ENCODE measurements at regions not wholly inside any gene's neighbourhood (a gene's known extent, or its start where the extent isn't known, plus 50 kb on each side); places are given as distances from the start of the nearest gene placed in this dataset.
"Not testable (repeated sequence)": the region's sequence is repeated elsewhere in the genome, so short reads cannot be mapped to it uniquely, and the experiment has no call there.

- H3K27me3 ChIP-seq (ENCODE audit: control insufficient read depth in 1 of 2, insufficient read depth in 2 of 2, low read length in 2 of 2); H3K4me3 ChIP-seq (ENCODE audit: low read length in 2 of 2); H3K9ac ChIP-seq (ENCODE audit: low read length in 2 of 2); H3K4me1 ChIP-seq (ENCODE audit: control insufficient read depth, insufficient read depth, low read length); H3K36me3 ChIP-seq (ENCODE audit: control insufficient read depth in 2 of 2, insufficient read depth in 2 of 2, low read length in 2 of 2); H3K27ac ChIP-seq (ENCODE audit: low read length): not testable (repeated sequence)
- H3K9me3 ChIP-seq (ENCODE audit: control insufficient read depth in 2 of 2, low read length in 2 of 2), result peaks cover 0 to 12% of the 10 kb centered on the region in 2 donors
These were observed 2730.6 kb downstream of the RPIA start for GRCh38 chr2:91422102-91422501.

GRCh38 chr2:91427148-91427547, 2735.7 kb downstream of the RPIA start:
- not testable (repeated sequence) for H3K27ac ChIP-seq (ENCODE audit: low read length); H3K36me3 ChIP-seq (ENCODE audit: control insufficient read depth in 2 of 2, insufficient read depth in 2 of 2, low read length in 2 of 2); H3K27me3 ChIP-seq (ENCODE audit: control insufficient read depth in 1 of 2, insufficient read depth in 2 of 2, low read length in 2 of 2); H3K4me3 ChIP-seq (ENCODE audit: low read length in 2 of 2); H3K4me1 ChIP-seq (ENCODE audit: control insufficient read depth, insufficient read depth, low read length); H3K9ac ChIP-seq (ENCODE audit: low read length in 2 of 2); H3K9me3 ChIP-seq (ENCODE audit: control insufficient read depth in 2 of 2, low read length in 2 of 2)

- not testable (repeated sequence) for H3K9ac ChIP-seq (ENCODE audit: low read length in 2 of 2); H3K27ac ChIP-seq (ENCODE audit: low read length); H3K36me3 ChIP-seq (ENCODE audit: control insufficient read depth in 2 of 2, insufficient read depth in 2 of 2, low read length in 2 of 2); H3K9me3 ChIP-seq (ENCODE audit: control insufficient read depth in 2 of 2, low read length in 2 of 2)
- Histone ChIP-seq H3K27me3 (ENCODE audit: control insufficient read depth in 1 of 2, insufficient read depth in 2 of 2, low read length in 2 of 2) (peaks cover 13 to 14% of the 10 kb centered on the region in 2 donors), H3K4me3 (ENCODE audit: low read length in 2 of 2) (peak overlapping the region in 1 of 2 donors; percentile 57), H3K4me1 (ENCODE audit: control insufficient read depth, insufficient read depth, low read length) (peaks cover 11% of the 10 kb centered on the region)
These were observed 2750.4 kb downstream of the RPIA start for GRCh38 chr2:91441932-91442245.

GRCh38 chr2:91442246-91442905, 2750.9 kb downstream of the RPIA start:
- H3K36me3 ChIP-seq (ENCODE audit: control insufficient read depth in 2 of 2, insufficient read depth in 2 of 2, low read length in 2 of 2), result no peaks in the 10 kb centered on the region
- no peaks in the 10 kb centered on the region for H3K9me3 ChIP-seq (ENCODE audit: control insufficient read depth in 2 of 2, low read length in 2 of 2)
- no peak overlapping the region for H3K27ac ChIP-seq (ENCODE audit: low read length)
- H3K9ac ChIP-seq (ENCODE audit: low read length in 2 of 2), result no peak overlapping the region
- H3K4me3 ChIP-seq (ENCODE audit: low read length in 2 of 2), result peak overlapping the region in 1 of 2 donors; percentile 57
- peaks cover 13 to 14% of the 10 kb centered on the region in 2 donors for H3K27me3 ChIP-seq (ENCODE audit: control insufficient read depth in 1 of 2, insufficient read depth in 2 of 2, low read length in 2 of 2)
- peaks cover 11% of the 10 kb centered on the region for H3K4me1 ChIP-seq (ENCODE audit: control insufficient read depth, insufficient read depth, low read length)

GRCh38 chr2:91442906-91443729, 2751.6 kb downstream of the RPIA start:
- H3K27ac ChIP-seq (ENCODE audit: low read length); H3K9me3 ChIP-seq (ENCODE audit: control insufficient read depth in 2 of 2, low read length in 2 of 2); H3K9ac ChIP-seq (ENCODE audit: low read length in 2 of 2); H3K36me3 ChIP-seq (ENCODE audit: control insufficient read depth in 2 of 2, insufficient read depth in 2 of 2, low read length in 2 of 2): not testable (repeated sequence)
- peak overlapping the region in 1 of 2 donors; percentile 57 for H3K4me3 ChIP-seq (ENCODE audit: low read length in 2 of 2)
- H3K4me1 ChIP-seq (ENCODE audit: control insufficient read depth, insufficient read depth, low read length), result peaks cover 11% of the 10 kb centered on the region
- H3K27me3 ChIP-seq (ENCODE audit: control insufficient read depth in 1 of 2, insufficient read depth in 2 of 2, low read length in 2 of 2), result peaks cover 13 to 14% of the 10 kb centered on the region in 2 donors

- peaks cover 13 to 14% of the 10 kb centered on the region in 2 donors for H3K27me3 ChIP-seq (ENCODE audit: control insufficient read depth in 1 of 2, insufficient read depth in 2 of 2, low read length in 2 of 2)
These were observed 2752.2 kb downstream of the RPIA start for GRCh38 chr2:91443730-91444115.

GRCh38 chr2:91445705-91446104, 2754.2 kb downstream of the RPIA start:
- not testable (repeated sequence) for H3K4me3 ChIP-seq (ENCODE audit: low read length in 2 of 2); H3K9ac ChIP-seq (ENCODE audit: low read length in 2 of 2); H3K27ac ChIP-seq (ENCODE audit: low read length); H3K9me3 ChIP-seq (ENCODE audit: control insufficient read depth in 2 of 2, low read length in 2 of 2); H3K36me3 ChIP-seq (ENCODE audit: control insufficient read depth in 2 of 2, insufficient read depth in 2 of 2, low read length in 2 of 2)
- peaks cover 11% of the 10 kb centered on the region for H3K4me1 ChIP-seq (ENCODE audit: control insufficient read depth, insufficient read depth, low read length)
- peaks cover 9 to 12% of the 10 kb centered on the region in 2 donors for H3K27me3 ChIP-seq (ENCODE audit: control insufficient read depth in 1 of 2, insufficient read depth in 2 of 2, low read length in 2 of 2)

More at GRCh38 chr2:91443730-91444115, 2752.2 kb downstream of the RPIA start:
- H3K9me3 ChIP-seq (ENCODE audit: control insufficient read depth in 2 of 2, low read length in 2 of 2); H3K9ac ChIP-seq (ENCODE audit: low read length in 2 of 2); H3K4me3 ChIP-seq (ENCODE audit: low read length in 2 of 2); H3K27ac ChIP-seq (ENCODE audit: low read length); H3K36me3 ChIP-seq (ENCODE audit: control insufficient read depth in 2 of 2, insufficient read depth in 2 of 2, low read length in 2 of 2): not testable (repeated sequence)
- H3K4me1 ChIP-seq (ENCODE audit: control insufficient read depth, insufficient read depth, low read length), result peaks cover 11% of the 10 kb centered on the region

GRCh38 chr2:91446489-91446888, 2755.0 kb downstream of the RPIA start:
- H3K36me3 ChIP-seq (ENCODE audit: control insufficient read depth in 2 of 2, insufficient read depth in 2 of 2, low read length in 2 of 2); H3K9me3 ChIP-seq (ENCODE audit: control insufficient read depth in 2 of 2, low read length in 2 of 2); H3K27ac ChIP-seq (ENCODE audit: low read length); H3K9ac ChIP-seq (ENCODE audit: low read length in 2 of 2); H3K4me3 ChIP-seq (ENCODE audit: low read length in 2 of 2): not testable (repeated sequence)
- peaks cover 9 to 12% of the 10 kb centered on the region in 2 donors for H3K27me3 ChIP-seq (ENCODE audit: control insufficient read depth in 1 of 2, insufficient read depth in 2 of 2, low read length in 2 of 2)
- H3K4me1 ChIP-seq (ENCODE audit: control insufficient read depth, insufficient read depth, low read length), result peaks cover 11% of the 10 kb centered on the region

- not testable (repeated sequence) for H3K27ac ChIP-seq (ENCODE audit: low read length); H3K9me3 ChIP-seq (ENCODE audit: control insufficient read depth in 2 of 2, low read length in 2 of 2); H3K4me3 ChIP-seq (ENCODE audit: low read length in 2 of 2); H3K36me3 ChIP-seq (ENCODE audit: control insufficient read depth in 2 of 2, insufficient read depth in 2 of 2, low read length in 2 of 2); H3K9ac ChIP-seq (ENCODE audit: low read length in 2 of 2)
- peaks cover 7 to 11% of the 10 kb centered on the region in 2 donors for H3K27me3 ChIP-seq (ENCODE audit: control insufficient read depth in 1 of 2, insufficient read depth in 2 of 2, low read length in 2 of 2)
- H3K4me1 ChIP-seq (ENCODE audit: control insufficient read depth, insufficient read depth, low read length), result peaks cover 11% of the 10 kb centered on the region
These were observed 2755.4 kb downstream of the RPIA start for GRCh38 chr2:91446915-91447314.

- not testable (repeated sequence) for H3K4me3 ChIP-seq (ENCODE audit: low read length in 2 of 2); H3K4me1 ChIP-seq (ENCODE audit: control insufficient read depth, insufficient read depth, low read length); H3K9me3 ChIP-seq (ENCODE audit: control insufficient read depth in 2 of 2, low read length in 2 of 2); H3K27me3 ChIP-seq (ENCODE audit: control insufficient read depth in 1 of 2, insufficient read depth in 2 of 2, low read length in 2 of 2); H3K36me3 ChIP-seq (ENCODE audit: control insufficient read depth in 2 of 2, insufficient read depth in 2 of 2, low read length in 2 of 2); H3K9ac ChIP-seq (ENCODE audit: low read length in 2 of 2); H3K27ac ChIP-seq (ENCODE audit: low read length)
These were observed 2756.0 kb downstream of the RPIA start for GRCh38 chr2:91447508-91447907.

GRCh38 chr2:91462292-91462691, 2770.8 kb downstream of the RPIA start:
- H3K9me3 ChIP-seq (ENCODE audit: control insufficient read depth in 2 of 2, low read length in 2 of 2); H3K4me3 ChIP-seq (ENCODE audit: low read length in 2 of 2); H3K4me1 ChIP-seq (ENCODE audit: control insufficient read depth, insufficient read depth, low read length); H3K36me3 ChIP-seq (ENCODE audit: control insufficient read depth in 2 of 2, insufficient read depth in 2 of 2, low read length in 2 of 2); H3K9ac ChIP-seq (ENCODE audit: low read length in 2 of 2); H3K27ac ChIP-seq (ENCODE audit: low read length); H3K27me3 ChIP-seq (ENCODE audit: control insufficient read depth in 1 of 2, insufficient read depth in 2 of 2, low read length in 2 of 2): not testable (repeated sequence)

Data from stomach smooth muscle (tissue), 2 donors.